BLaER1 treated with 17β-estradiol and CSF1 and Interleukin-3, amounts not matched to agents 10 nM and 100 nM (cell line): ENCODE measurements at regions not wholly inside any gene's neighbourhood (a gene's known extent, or its start where the extent isn't known, plus 50 kb on each side); places are given as distances from the start of the nearest gene placed in this dataset.

Source experiments
- H3K27ac ChIP-seq, 11 experiments: shearing (Covaris generic); formaldehyde crosslinking; 2 replicates each; pipeline ENCODE4 v1.8.1; 2022
- H3K27me3 ChIP-seq, 11 experiments: shearing (Covaris generic); formaldehyde crosslinking; 2 replicates each; pipeline ENCODE4 v1.8.1; 2022
- H3K36me3 ChIP-seq, 11 experiments: shearing (Covaris generic); formaldehyde crosslinking; 2 replicates each; pipeline ENCODE4 v1.8.1; 2022
- H3K4me1 ChIP-seq, 10 experiments: shearing (Covaris generic); formaldehyde crosslinking; 2 replicates each; pipeline ENCODE4 v1.8.1; 2022
- H3K4me2 ChIP-seq, 11 experiments: shearing (Covaris generic); formaldehyde crosslinking; 2 replicates each; pipeline ENCODE4 v1.8.1; 2022
- H3K4me3 ChIP-seq, 10 experiments: shearing (Covaris generic); formaldehyde crosslinking; 2 replicates each; pipeline ENCODE4 v1.8.1; 2022
- H3K9ac ChIP-seq, 11 experiments: shearing (Covaris generic); formaldehyde crosslinking; 2 replicates each; pipeline ENCODE4 v1.8.1; 2022
- H3K9me3 ChIP-seq, 11 experiments: shearing (Covaris generic); formaldehyde crosslinking; replicated peaks in 1 of 11; 2 replicates each; pipeline ENCODE4 v1.8.1; 2022
- H4K20me1 ChIP-seq, 11 experiments: shearing (Covaris generic); formaldehyde crosslinking; 2 replicates each; pipeline ENCODE4 v1.8.1; 2022
- Cebpa-rat ChIP-seq, 11 experiments: shearing (Covaris generic); IDR thresholded peaks; 2 replicates each; pipeline ENCODE4 v1.8.1; 2022

GRCh38 chr3:106789276-106789675 is 588.0 kb upstream of the CCDC54 start:
- Histone ChIP-seq H3K4me3 (no peak overlapping the region), H3K9me3 (peaks cover 0 to 21% (median 7%) of the 10 kb centered on the region in 11 experiments; a peak in 8 of 22 replicates), H3K4me2 (no peak overlapping the region), H3K4me1 (no peaks in the 10 kb centered on the region), H3K36me3 (no peaks in the 10 kb centered on the region), H3K9ac (no peak overlapping the region), H4K20me1 (no peaks in the 10 kb centered on the region), H3K27me3 (no peaks in the 10 kb centered on the region), H3K27ac (no peak overlapping the region)
- no peak for TF ChIP-seq Cebpa-rat (IDR thresholded peaks at IDR 0.05)

- no peak overlapping the region for H3K9ac ChIP-seq
- H3K9me3 ChIP-seq: peaks cover 0 to 21% (median 7%) of the 10 kb centered on the region in 11 experiments; a peak in 8 of 22 replicates
- H3K27me3 ChIP-seq: no peaks in the 10 kb centered on the region
- H3K4me1 ChIP-seq: no peaks in the 10 kb centered on the region
- no peaks in the 10 kb centered on the region for H3K36me3 ChIP-seq
- no peak overlapping the region for H3K4me2 ChIP-seq
- no peaks in the 10 kb centered on the region for H4K20me1 ChIP-seq
- TF ChIP-seq Cebpa-rat (IDR thresholded peaks at IDR 0.05): no peak
- no peak overlapping the region for H3K27ac ChIP-seq
- H3K4me3 ChIP-seq: no peak overlapping the region
Measured at GRCh38 chr3:106792716-106793115, 584.5 kb upstream of the CCDC54 start.

GRCh38 chr3:106794442-106794841 is 582.8 kb upstream of the CCDC54 start:
- no peaks in the 10 kb centered on the region for H3K36me3 ChIP-seq
- no peaks in the 10 kb centered on the region for H3K27me3 ChIP-seq
- H3K4me3 ChIP-seq: no peak overlapping the region
- no peaks in the 10 kb centered on the region for H4K20me1 ChIP-seq
- H3K4me2 ChIP-seq: no peak overlapping the region
- peaks cover 0 to 21% (median 7%) of the 10 kb centered on the region in 11 experiments; a peak in 8 of 22 replicates for H3K9me3 ChIP-seq
- H3K9ac ChIP-seq: no peak overlapping the region
- TF ChIP-seq Cebpa-rat (IDR thresholded peaks at IDR 0.05): no peak
- no peak overlapping the region for H3K27ac ChIP-seq
- no peaks in the 10 kb centered on the region for H3K4me1 ChIP-seq

GRCh38 chr3:106795553-106795952 is 581.7 kb upstream of the CCDC54 start:
- Histone ChIP-seq H3K27ac (no peak overlapping the region), H3K36me3 (no peaks in the 10 kb centered on the region), H4K20me1 (no peaks in the 10 kb centered on the region), H3K4me1 (no peaks in the 10 kb centered on the region), H3K4me2 (no peak overlapping the region), H3K9ac (no peak overlapping the region), H3K9me3 (peaks cover 0 to 21% (median 7%) of the 10 kb centered on the region in 11 experiments; a peak in 8 of 22 replicates), H3K27me3 (no peaks in the 10 kb centered on the region), H3K4me3 (no peak overlapping the region)
- no peak for TF ChIP-seq Cebpa-rat (IDR thresholded peaks at IDR 0.05)

- no peaks in the 10 kb centered on the region for H3K27me3 ChIP-seq
- no peak for TF ChIP-seq Cebpa-rat (IDR thresholded peaks at IDR 0.05)
- H3K9ac ChIP-seq: no peak overlapping the region
- no peaks in the 10 kb centered on the region for H3K36me3 ChIP-seq
- H3K27ac ChIP-seq: no peak overlapping the region
- no peaks in the 10 kb centered on the region for H3K4me1 ChIP-seq
- H3K4me2 ChIP-seq: no peak overlapping the region
- no peak overlapping the region for H3K4me3 ChIP-seq
- H3K9me3 ChIP-seq: peaks cover 0 to 12% (median 0%) of the 10 kb centered on the region in 11 experiments; a peak in 6 of 22 replicates
- no peaks in the 10 kb centered on the region for H4K20me1 ChIP-seq
Measured at GRCh38 chr3:106797461-106797860, 579.8 kb upstream of the CCDC54 start.

GRCh38 chr3:106805625-106806024 is 571.6 kb upstream of the CCDC54 start:
- Histone ChIP-seq H3K4me1 (no peaks in the 10 kb centered on the region), H3K9me3 (no peaks in the 10 kb centered on the region), H3K36me3 (no peaks in the 10 kb centered on the region), H3K4me2 (no peak overlapping the region), H3K4me3 (no peak overlapping the region), H4K20me1 (no peaks in the 10 kb centered on the region), H3K27ac (no peak overlapping the region), H3K9ac (no peak overlapping the region), H3K27me3 (no peaks in the 10 kb centered on the region)
- TF ChIP-seq Cebpa-rat (IDR thresholded peaks at IDR 0.05): no peak

- Histone ChIP-seq H3K9ac (no peak overlapping the region), H3K9me3 (no peaks in the 10 kb centered on the region), H3K27me3 (no peaks in the 10 kb centered on the region), H3K4me2 (no peak overlapping the region), H3K4me1 (no peaks in the 10 kb centered on the region), H4K20me1 (no peaks in the 10 kb centered on the region), H3K36me3 (no peaks in the 10 kb centered on the region), H3K27ac (no peak overlapping the region), H3K4me3 (no peak overlapping the region)
- TF ChIP-seq Cebpa-rat (IDR thresholded peaks at IDR 0.05): no peak
Measured at GRCh38 chr3:106806964-106807363, 570.3 kb upstream of the CCDC54 start.

- no peak for TF ChIP-seq Cebpa-rat (IDR thresholded peaks at IDR 0.05)
- Histone ChIP-seq H4K20me1 (no peaks in the 10 kb centered on the region), H3K9me3 (no peaks in the 10 kb centered on the region), H3K27me3 (no peaks in the 10 kb centered on the region), H3K4me3 (no peak overlapping the region), H3K4me1 (no peaks in the 10 kb centered on the region), H3K4me2 (no peak overlapping the region), H3K36me3 (no peaks in the 10 kb centered on the region), H3K9ac (no peak overlapping the region), H3K27ac (no peak overlapping the region)
Measured at GRCh38 chr3:106809041-106809440, 568.2 kb upstream of the CCDC54 start.

GRCh38 chr3:106809623-106810299 is 567.5 kb upstream of the CCDC54 start:
- Histone ChIP-seq H3K4me1 (no peaks in the 10 kb centered on the region), H3K9me3 (no peaks in the 10 kb centered on the region), H3K36me3 (no peaks in the 10 kb centered on the region), H3K27ac (no peak overlapping the region), H3K27me3 (no peaks in the 10 kb centered on the region), H4K20me1 (no peaks in the 10 kb centered on the region), H3K4me2 (no peak overlapping the region), H3K9ac (no peak overlapping the region), H3K4me3 (no peak overlapping the region)
- TF ChIP-seq Cebpa-rat (IDR thresholded peaks at IDR 0.05): no peak

GRCh38 chr3:106810300-106810875 is 566.9 kb upstream of the CCDC54 start:
- H3K27ac ChIP-seq: no peak overlapping the region

More at GRCh38 chr3:106810300-106810875, 566.9 kb upstream of the CCDC54 start:
- no peak overlapping the region for H3K4me3 ChIP-seq
- H4K20me1 ChIP-seq: no peaks in the 10 kb centered on the region
- H3K27me3 ChIP-seq: no peaks in the 10 kb centered on the region
- no peaks in the 10 kb centered on the region for H3K9me3 ChIP-seq
- H3K4me1 ChIP-seq: no peaks in the 10 kb centered on the region
- TF ChIP-seq Cebpa-rat (IDR thresholded peaks at IDR 0.05): no peak
- no peaks in the 10 kb centered on the region for H3K36me3 ChIP-seq
- H3K4me2 ChIP-seq: no peak overlapping the region
- no peak overlapping the region for H3K9ac ChIP-seq
